Loucy (cell line): ENCODE measurements at regions not wholly inside any gene's neighbourhood (a gene's known extent, or its start where the extent isn't known, plus 50 kb on each side); places are given as distances from the start of the nearest gene placed in this dataset.

ENCODE experiments used
- H2AFZ ChIP-seq: fragments of 200-600 bp; sonication (generic); 2 replicates; pipeline ENCODE4 v1.6.0; 2016; ENCODE audit warnings: antibody characterized with exemption, mild to moderate bottlenecking, low read length, moderate library complexity
- H3F3A ChIP-seq: fragments of 200-600 bp; 2 replicates; pipeline ENCODE4 v1.6.0; 2016; ENCODE audit warnings: antibody characterized with exemption, low read depth, mild to moderate bottlenecking
- H3K27me3 ChIP-seq: fragments of 200-600 bp; sonication (generic); 2 replicates; pipeline ENCODE4 v1.6.1; 2014; ENCODE audit warnings: low read length, mild to moderate bottlenecking; ENCODE audit not compliant: insufficient read depth, poor library complexity, severe bottlenecking
- H3K36me3 ChIP-seq: fragments of 200-600 bp; sonication (generic); 2 replicates; pipeline ENCODE4 v1.6.1; 2016; ENCODE audit warnings: low read length; ENCODE audit not compliant: insufficient read depth
- H3K4me1 ChIP-seq: fragments of 200-600 bp; sonication (generic); 2 replicates; pipeline ENCODE4 v1.5.1; 2014; ENCODE audit warnings: low read length, mild to moderate bottlenecking; ENCODE audit not compliant: insufficient read depth, poor library complexity, severe bottlenecking
- H3K4me2 ChIP-seq: fragments of 200-600 bp; sonication (generic); 2 replicates; pipeline ENCODE4 v1.6.0; 2014; ENCODE audit warnings: antibody characterized with exemption, low read length, low read depth, mild to moderate bottlenecking; ENCODE audit not compliant: poor library complexity, severe bottlenecking
- H3K4me3 ChIP-seq: fragments of 200-600 bp; sonication (generic); 2 replicates; pipeline ENCODE4 v1.5.1; 2014; ENCODE audit warnings: low read length, mild to moderate bottlenecking, mixed read lengths; ENCODE audit not compliant: poor library complexity, severe bottlenecking
- H3K79me2 ChIP-seq: fragments of 200-600 bp; sonication (generic); 2 replicates; pipeline ENCODE4 v1.6.1; 2014; ENCODE audit warnings: low read length; ENCODE audit not compliant: insufficient read depth
- H3K9ac ChIP-seq: fragments of 200-600 bp; sonication (generic); 2 replicates; pipeline ENCODE4 v1.6.0; 2014; ENCODE audit warnings: mild to moderate bottlenecking, low read depth, low read length, moderate library complexity; ENCODE audit not compliant: poor library complexity, severe bottlenecking
- H3K9me2 ChIP-seq: fragments of 200-600 bp; sonication (generic); replicated peaks from 2 replicates; pipeline ENCODE4 v1.6.1; 2016; ENCODE audit warnings: low read depth, low read length, mixed read lengths
- H3K9me3 ChIP-seq: fragments of 200-600 bp; sonication (generic); 2 replicates; pipeline ENCODE4 v1.6.1; 2014; ENCODE audit warnings: mild to moderate bottlenecking, antibody characterized with exemption, low read length, low read depth; ENCODE audit not compliant: insufficient read depth
- H4K20me1 ChIP-seq: fragments of 200-600 bp; sonication (generic); 2 replicates; pipeline ENCODE4 v1.6.0; 2014; ENCODE audit warnings: antibody characterized with exemption, low read length, mild to moderate bottlenecking; ENCODE audit not compliant: insufficient read depth, poor library complexity, severe bottlenecking
- CTCF ChIP-seq: fragments of 200-600 bp; sonication (generic); conservative IDR thresholded peaks from 2 replicates; pipeline ENCODE4 v1.5.1; 2014; ENCODE audit warnings: mild to moderate bottlenecking, antibody characterized with exemption, low read length
- EZH2phosphoT487 ChIP-seq: fragments of 200-600 bp; IDR thresholded peaks from 2 replicates; pipeline ENCODE4 v1.6.1; 2018; ENCODE audit warnings: antibody characterized with exemption, mild to moderate bottlenecking, moderate library complexity, borderline replicate concordance

- H4K20me1 ChIP-seq = no peaks in the 10 kb centered on the region
- no peak overlapping the region for H3K9ac ChIP-seq
- TF ChIP-seq EZH2phosphoT487 (no peak), CTCF (no peak)
- H3K9me2 ChIP-seq = no peaks in the 10 kb centered on the region
- no peaks in the 10 kb centered on the region for H3K36me3 ChIP-seq
- H2AFZ ChIP-seq = no peak overlapping the region
- no peak overlapping the region for H3K4me2 ChIP-seq
- H3K4me1 ChIP-seq = no peaks in the 10 kb centered on the region
- no peaks in the 10 kb centered on the region for H3F3A ChIP-seq
- H3K9me3 ChIP-seq = no peaks in the 10 kb centered on the region
- H3K4me3 ChIP-seq = no peak overlapping the region
- no peaks in the 10 kb centered on the region for H3K79me2 ChIP-seq
- no peaks in the 10 kb centered on the region for H3K27me3 ChIP-seq
These were observed 139.0 kb downstream of the RAP2A start for GRCh38 chr13:97573011-97573410.

GRCh38 chr13:97574926-97575325 lies 141.0 kb downstream of the RAP2A start:
- H3K4me1 ChIP-seq = no peaks in the 10 kb centered on the region
- H3K4me2 ChIP-seq = no peak overlapping the region
- no peaks in the 10 kb centered on the region for H3K27me3 ChIP-seq
- H3K9me3 ChIP-seq = no peaks in the 10 kb centered on the region
- H3K4me3 ChIP-seq = no peak overlapping the region
- no peak overlapping the region for H2AFZ ChIP-seq
- no peaks in the 10 kb centered on the region for H3K79me2 ChIP-seq
- no peaks in the 10 kb centered on the region for H3K36me3 ChIP-seq
- no peaks in the 10 kb centered on the region for H4K20me1 ChIP-seq
- TF ChIP-seq CTCF (peak; percentile 42; the same call in 1 of the 2 replicates), EZH2phosphoT487 (no peak)
- H3K9me2 ChIP-seq = no peaks in the 10 kb centered on the region
- no peaks in the 10 kb centered on the region for H3F3A ChIP-seq
- H3K9ac ChIP-seq = no peak overlapping the region

GRCh38 chr13:97577026-97577425 lies 143.1 kb downstream of the RAP2A start:
- Histone ChIP-seq H3K9me3 (no peaks in the 10 kb centered on the region), H3F3A (no peaks in the 10 kb centered on the region), H3K9ac (no peak overlapping the region), H3K4me1 (no peaks in the 10 kb centered on the region), H3K27me3 (no peaks in the 10 kb centered on the region), H3K79me2 (no peaks in the 10 kb centered on the region), H3K4me2 (no peak overlapping the region), H4K20me1 (no peaks in the 10 kb centered on the region), H3K4me3 (no peak overlapping the region), H3K9me2 (no peaks in the 10 kb centered on the region), H3K36me3 (no peaks in the 10 kb centered on the region), H2AFZ (no peak overlapping the region)
- TF ChIP-seq EZH2phosphoT487 (no peak), CTCF (no peak)
